Ovary (tissue), 7 donors: ENCODE measurements at regions not wholly inside any gene's neighbourhood (a gene's known extent, or its start where the extent isn't known, plus 50 kb on each side); places are given as distances from the start of the nearest gene placed in this dataset.

Source experiments
- DNase-seq, 5 donors: peaks; one replicate each; pipeline ENCODE4 v3.0.0-alpha.2; 2019 to 2020
- H3K27ac ChIP-seq, 2 donors: fragments of 200-600 bp; one replicate each; pipeline versions ENCODE4 v1.5.1 to v1.8.0; 2019 to 2022
- H3K27me3 ChIP-seq: fragments of 200-600 bp; one replicate; pipeline ENCODE4 v1.8.0; 2022
- H3K36me3 ChIP-seq: fragments of 200-600 bp; sonication (generic); one replicate; pipeline ENCODE4 v1.5.1; 2019
- H3K4me1 ChIP-seq: one replicate; pipeline ENCODE4 v1.8.1; 2013; ENCODE audit warnings: mild to moderate bottlenecking, moderate library complexity; ENCODE audit not compliant: insufficient read depth
- H3K4me3 ChIP-seq: fragments of 200-600 bp; sonication (generic); one replicate; pipeline ENCODE4 v1.5.1; 2017
- H3K9me3 ChIP-seq, 2 donors: fragments of 200-600 bp in 1 of 2; sonication (generic) in 1 of 2; one replicate each; pipeline versions ENCODE4 v1.5.1 to v1.8.1; 2013 to 2019; ENCODE audit warnings: mild to moderate bottlenecking in 1 of 2, moderate library complexity in 1 of 2
- CTCF ChIP-seq, 3 donors: fragments of 450-650 bp in 2 of 3; fragments of 200-600 bp in 1 of 3; IDR thresholded peaks; one replicate each; pipeline versions ENCODE4 v1.5.1 to v1.8.0; 2016 to 2022; ENCODE audit warnings: antibody characterized with exemption in 3 of 3, mild to moderate bottlenecking in 1 of 3
- EP300 ChIP-seq: sonication (generic); formaldehyde crosslinking; IDR thresholded peaks from one replicate; pipeline ENCODE4 v1.6.1; 2017; ENCODE audit warnings: antibody characterized with exemption
- POLR2A ChIP-seq: fragments of 450-650 bp; IDR thresholded peaks from one replicate; pipeline ENCODE4 v1.6.1; 2017; ENCODE audit warnings: antibody characterized with exemption, mild to moderate bottlenecking, moderate library complexity
- WGBS, 3 donors: extraction: QIAGEN DNeasy Blood & Tissue Kit in 1 of 3; methylation state at CpG; one replicate each; pipeline versions ENCODE4 v1.1.5 to v1.1.7; 2013 to 2017; 5-methylcytosine and 5-hydroxymethylcytosine counted together
- intact Hi-C, 4 donors: fragments of 100-400 bp; cut with DNase I; formaldehyde crosslinking; loops; one replicate each; pipeline versions ENCODE4 v1.11.0 to v1.15.1; 2022 to 2023
- donor health status: DM: no; HTN: no; CAD: no; lungs with moderate emphysema.
- donor health status: DM: no; HTN: no; CAD: no.
- donor health status: Bipolar disorder and iron deficiency.
- donor health status: DM: no; HTN: no; CAD: no.
- donor health status: DM: yes; HTN: yes; CAD: no.

GRCh38 chr2:158742536-158742935, 52.6 kb upstream of the DAPL1 start:
- Histone ChIP-seq H3K36me3 (no peaks in the 10 kb centered on the region), H3K4me3 (no peak overlapping the region), H3K9me3 (no peaks in the 10 kb centered on the region), H3K4me1 (peaks cover 15% of the 10 kb centered on the region), H3K27ac (peak overlapping the region in 1 of 2 donors; percentile 85), H3K27me3 (no peaks in the 10 kb centered on the region)
- DNase-seq = no peak
- intact Hi-C loops = loop anchor here in 3 of 4 donors (10.0 kb wide), 3 partner anchors 288 to 718 kb away; partner anchors contain the start of genes CCDC148 (in 1 of the 3) and PKP4 (in 1 of the 3)
- TF ChIP-seq POLR2A (no peak), EP300 (no peak), CTCF (IDR thresholded peaks at IDR 0.05) (no peak)
- WGBS, 3 donors = 62 to 70% (median 63%) methylated on average over 4 of the region's 4 CpGs

GRCh38 chr2:158743466-158743865, 51.7 kb upstream of the DAPL1 start:
- TF ChIP-seq CTCF (IDR thresholded peaks at IDR 0.05) = no peak
- H3K9me3 ChIP-seq = no peaks in the 10 kb centered on the region
- intact Hi-C loops = loop anchor here in 3 of 4 donors (10.0 kb wide), 3 partner anchors 289 to 719 kb away; partner anchors contain the start of genes CCDC148 (in 1 of the 3) and PKP4 (in 1 of the 3)
- H3K27ac ChIP-seq = peak overlapping the region in 1 of 2 donors; percentile 85
- WGBS, 3 donors = 33 to 44% (median 39%) methylated on average over 4 of the region's 4 CpGs
- H3K27me3 ChIP-seq = no peaks in the 10 kb centered on the region
- peaks cover 15% of the 10 kb centered on the region for H3K4me1 ChIP-seq
- peak in 3 of 5 donors; percentile 19 to 44 (median 35) for DNase-seq
- no peaks in the 10 kb centered on the region for H3K36me3 ChIP-seq
- no peak overlapping the region for H3K4me3 ChIP-seq

GRCh38 chr2:158743879-158744278, 51.2 kb upstream of the DAPL1 start:
- Histone ChIP-seq H3K9me3 (no peaks in the 10 kb centered on the region), H3K36me3 (no peaks in the 10 kb centered on the region), H3K4me1 (peaks cover 15% of the 10 kb centered on the region), H3K4me3 (no peak overlapping the region), H3K27me3 (no peaks in the 10 kb centered on the region), H3K27ac (peak overlapping the region in 1 of 2 donors; percentile 85)
- TF ChIP-seq POLR2A = no peak
- no peak for TF ChIP-seq EP300
- TF ChIP-seq CTCF (IDR thresholded peaks at IDR 0.05) = no peak
- intact Hi-C loops = loop anchor here in 3 of 4 donors (10.0 kb wide), 3 partner anchors 289 to 719 kb away; partner anchors contain the start of genes CCDC148 (in 1 of the 3) and PKP4 (in 1 of the 3)
- DNase-seq = peak in 4 of 5 donors; percentile 34 to 52 (median 40)

GRCh38 chr2:158745067-158745865, 49.9 kb upstream of the DAPL1 start:
- no peaks in the 10 kb centered on the region for H3K9me3 ChIP-seq
- no peaks in the 10 kb centered on the region for H3K27me3 ChIP-seq
- H3K4me3 ChIP-seq = no peak overlapping the region
- H3K27ac ChIP-seq = no peak overlapping the region
- H3K4me1 ChIP-seq = peaks cover 15% of the 10 kb centered on the region
- H3K36me3 ChIP-seq = no peaks in the 10 kb centered on the region
- intact Hi-C loops = loop anchor here (5.0 to 10.0 kb wide), 6 partner anchors 288 to 723 kb away; partner anchors contain the start of genes CCDC148 (in 2 of the 4) and PKP4 (in 2 of the 4)
- TF ChIP-seq EP300 (no peak), POLR2A (no peak), CTCF (IDR thresholded peaks at IDR 0.05) (peak in 1 of 3 donors; percentile 26)
- 49 to 50% (median 50%) methylated on average over 16 of the region's 16 CpGs for WGBS, 3 donors
- DNase-seq = peak; percentile 54 to 70 (median 67)
